Cardiac fibroblast (primary cell): ENCODE measurements at regions not wholly inside any gene's neighbourhood (a gene's known extent, or its start where the extent isn't known, plus 50 kb on each side); places are given as distances from the start of the nearest gene placed in this dataset.

Experiments used
- DNase-seq, 2 donors: peaks; one replicate each; pipeline versions ENCODE4 v3.0.0 to v3.0.0-alpha.2; 2010; ENCODE audit warnings: low read depth in 2 of 2
- H3K4me3 ChIP-seq, 2 donors: replicated peaks in 1 of 2; 1 replicate in 1 of 2; 2 replicates in 1 of 2; pipeline ENCODE4 v1.5.1; 2011; ENCODE audit warnings: low read depth in 2 of 2, low read length in 2 of 2, mild to moderate bottlenecking in 2 of 2, moderate library complexity in 1 of 2
- TF ChIP-seq, protein P1 (sequence below): IDR thresholded peaks from one replicate; pipeline ENCODE4 v1.5.1; 2011; ENCODE audit warnings: low read depth, mild to moderate bottlenecking, low read length, inconsistent platforms

DNA sequence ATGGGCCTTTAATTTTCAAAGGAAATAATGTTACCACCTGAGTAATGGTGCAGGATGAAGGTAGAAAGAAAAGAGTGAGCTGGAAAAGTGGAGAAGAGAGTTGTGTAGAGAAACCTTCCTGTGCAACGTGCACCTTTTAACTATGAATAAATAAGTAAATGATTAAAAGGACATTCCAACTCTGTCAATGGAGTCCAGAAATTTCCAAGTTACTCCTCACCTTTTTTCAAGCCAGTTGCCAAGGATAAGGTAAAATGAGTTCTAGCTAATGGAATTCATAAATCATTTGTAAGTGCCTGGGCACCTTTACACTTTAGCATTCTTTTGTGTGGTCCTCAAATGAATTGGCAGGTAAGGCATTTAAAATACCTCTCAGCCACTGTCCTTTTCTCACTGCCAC is 549.4 kb upstream of the NRP1 start:
- TF ChIP-seq, protein P1, sequence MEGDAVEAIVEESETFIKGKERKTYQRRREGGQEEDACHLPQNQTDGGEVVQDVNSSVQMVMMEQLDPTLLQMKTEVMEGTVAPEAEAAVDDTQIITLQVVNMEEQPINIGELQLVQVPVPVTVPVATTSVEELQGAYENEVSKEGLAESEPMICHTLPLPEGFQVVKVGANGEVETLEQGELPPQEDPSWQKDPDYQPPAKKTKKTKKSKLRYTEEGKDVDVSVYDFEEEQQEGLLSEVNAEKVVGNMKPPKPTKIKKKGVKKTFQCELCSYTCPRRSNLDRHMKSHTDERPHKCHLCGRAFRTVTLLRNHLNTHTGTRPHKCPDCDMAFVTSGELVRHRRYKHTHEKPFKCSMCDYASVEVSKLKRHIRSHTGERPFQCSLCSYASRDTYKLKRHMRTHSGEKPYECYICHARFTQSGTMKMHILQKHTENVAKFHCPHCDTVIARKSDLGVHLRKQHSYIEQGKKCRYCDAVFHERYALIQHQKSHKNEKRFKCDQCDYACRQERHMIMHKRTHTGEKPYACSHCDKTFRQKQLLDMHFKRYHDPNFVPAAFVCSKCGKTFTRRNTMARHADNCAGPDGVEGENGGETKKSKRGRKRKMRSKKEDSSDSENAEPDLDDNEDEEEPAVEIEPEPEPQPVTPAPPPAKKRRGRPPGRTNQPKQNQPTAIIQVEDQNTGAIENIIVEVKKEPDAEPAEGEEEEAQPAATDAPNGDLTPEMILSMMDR, result no peak
- DNase-seq, result no peak
- no peak overlapping the region for H3K4me3 ChIP-seq

DNA sequence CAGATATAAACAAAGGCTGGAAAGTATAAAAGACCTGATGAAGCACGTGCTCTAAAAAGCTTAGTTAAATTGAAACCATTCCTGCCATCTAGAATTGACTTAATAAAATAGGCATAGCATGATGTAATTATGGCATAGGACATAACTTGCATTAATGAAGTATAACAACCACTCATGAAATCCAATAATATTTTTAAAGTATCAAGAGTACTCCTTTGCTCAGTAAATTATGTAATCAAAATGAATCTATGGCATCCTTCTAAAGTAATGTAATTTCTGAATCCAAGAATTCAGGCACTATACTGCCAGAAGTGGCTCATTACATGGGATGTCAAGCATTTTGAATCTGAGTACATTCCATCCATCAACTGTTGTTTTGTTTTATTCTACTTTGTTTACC is 548.5 kb upstream of the NRP1 start:
- no peak overlapping the region for H3K4me3 ChIP-seq
- TF ChIP-seq, protein P1, result no peak
- DNase-seq, result no peak

DNA sequence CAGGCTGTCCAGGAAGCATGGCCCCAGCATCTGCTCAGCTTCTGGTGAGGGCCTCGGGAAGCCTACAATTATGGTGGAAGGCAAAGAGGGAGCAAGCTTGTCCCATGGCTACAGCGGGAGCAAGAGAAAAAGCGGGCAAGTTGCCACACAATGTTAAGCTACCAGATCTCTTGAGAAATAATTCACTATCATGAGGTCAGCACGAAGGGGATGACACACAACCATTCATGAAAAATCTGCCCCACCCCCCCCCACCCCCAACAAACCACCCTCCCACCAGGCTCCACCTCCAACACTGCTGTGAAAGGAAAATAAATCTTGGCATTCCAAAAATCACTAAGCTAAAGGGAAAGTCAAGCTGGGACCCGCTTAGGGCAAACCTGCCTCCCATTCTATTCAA is 545.8 kb upstream of the NRP1 start:
- no peak overlapping the region for H3K4me3 ChIP-seq
- DNase-seq, result peak; percentile 11 to 34
- TF ChIP-seq, protein P1, result no peak

DNA sequence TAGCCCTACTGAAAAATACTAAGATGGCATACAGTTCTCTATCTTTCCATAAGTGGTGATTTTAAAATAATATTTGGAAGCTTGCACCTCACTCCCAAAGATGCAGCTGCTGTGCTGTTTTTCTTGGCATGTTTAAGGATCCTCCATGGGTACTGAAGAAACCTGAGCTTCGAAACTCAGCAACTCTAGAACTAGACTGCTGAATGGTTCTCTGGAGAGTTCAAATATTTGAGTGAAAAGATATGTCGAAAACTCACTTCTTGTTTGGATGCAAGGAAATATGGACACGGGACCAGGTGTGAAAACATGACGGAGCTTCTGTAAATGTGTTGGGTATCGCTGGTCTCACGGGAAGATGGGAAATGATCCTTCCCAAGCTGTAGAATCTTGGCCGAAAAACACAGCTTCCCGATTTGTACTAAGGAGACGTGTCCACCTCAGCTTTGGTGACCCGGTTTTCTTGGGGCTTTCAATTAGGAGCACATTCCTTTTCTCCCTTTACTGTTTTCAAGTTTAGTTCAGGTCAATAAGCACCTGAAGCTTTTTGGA is 543.8 kb upstream of the NRP1 start:
- peak in 1 of 2 donors; percentile 20 for DNase-seq
- TF ChIP-seq, protein P1, result no peak
- H3K4me3 ChIP-seq, result no peak overlapping the region

DNA sequence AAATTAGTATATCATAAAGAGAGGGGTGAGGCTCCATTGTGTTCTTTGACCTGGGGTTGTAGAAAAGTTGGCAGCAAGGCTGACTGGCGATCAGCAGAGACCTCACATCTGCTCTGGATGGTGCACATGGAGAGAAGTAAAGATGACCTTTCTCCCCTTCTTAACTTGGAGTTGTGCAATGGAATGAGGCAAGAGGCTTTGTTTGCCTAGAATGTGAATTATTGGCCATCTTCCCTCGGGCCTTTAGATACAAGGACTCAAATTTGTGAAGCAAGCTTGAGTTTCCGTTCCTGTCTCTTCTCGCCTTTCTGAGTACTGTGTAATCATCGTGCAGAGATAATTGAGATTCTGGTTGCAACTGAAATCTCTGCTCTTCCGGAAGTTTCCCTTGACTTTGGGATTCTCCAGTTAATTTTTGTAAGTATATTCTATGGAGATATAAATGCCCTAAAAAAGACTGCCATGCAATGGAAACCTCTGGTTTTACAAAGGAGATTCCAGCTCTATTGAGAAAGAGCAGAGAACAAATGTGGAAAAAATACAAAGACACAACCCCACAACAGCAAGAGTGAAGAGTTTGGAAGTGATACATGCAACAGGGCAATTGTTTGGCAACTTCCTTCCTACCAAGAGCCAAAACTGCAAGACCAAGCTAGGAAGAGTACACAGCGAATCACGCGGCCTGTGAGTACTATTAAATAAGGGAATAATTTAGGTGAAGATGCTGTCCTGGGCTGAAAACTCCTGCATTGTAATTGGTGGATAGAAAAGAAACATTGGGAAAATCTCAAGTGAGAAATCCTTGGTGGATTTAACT is 542.3 kb upstream of the NRP1 start:
- DNase-seq, result peak; percentile 22 to 63
- no peak overlapping the region for H3K4me3 ChIP-seq
- TF ChIP-seq, protein P1, result no peak

DNA sequence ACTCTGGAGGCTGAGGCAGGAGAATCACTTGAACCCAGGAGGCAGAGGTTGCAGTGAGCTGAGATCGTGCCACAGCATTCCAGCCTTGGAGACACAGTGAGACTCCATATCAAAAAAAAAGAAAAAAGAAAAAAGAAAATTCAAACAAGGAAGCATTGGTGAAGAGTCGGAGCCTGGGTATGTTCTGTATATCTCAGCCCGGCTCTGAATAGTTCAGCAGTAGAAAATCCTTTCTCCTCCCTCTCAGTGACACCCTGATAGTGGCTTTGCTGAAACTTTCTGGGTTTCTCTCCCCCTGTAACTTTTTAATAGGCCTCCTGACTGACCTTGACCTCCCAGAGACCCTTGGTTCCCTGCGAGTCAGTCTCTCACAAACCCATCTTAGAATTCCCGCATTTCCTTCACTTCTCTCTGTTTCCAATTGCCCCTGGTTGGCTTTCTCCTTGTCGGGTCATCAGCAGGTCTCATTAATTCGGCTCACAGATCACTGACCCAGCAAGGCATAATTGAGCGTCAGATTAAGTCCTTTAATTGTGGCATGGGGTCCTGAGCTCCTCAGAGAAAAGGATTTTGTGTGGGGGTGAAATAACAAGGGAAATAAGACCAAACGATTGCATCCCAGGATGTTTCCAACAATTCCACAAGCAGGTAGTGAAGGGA is 541.6 kb upstream of the NRP1 start:
- TF ChIP-seq, protein P1, result no peak
- DNase-seq, result no peak

More for the DNA sequence above, 541.6 kb upstream of the NRP1 start:
- no peak overlapping the region for H3K4me3 ChIP-seq
